ENCODE measurements at regions not wholly inside any gene's neighbourhood (a gene's known extent, or its start where the extent isn't known, plus 50 kb on each side); places are given as distances from the start of the nearest gene placed in this dataset.

DNA sequence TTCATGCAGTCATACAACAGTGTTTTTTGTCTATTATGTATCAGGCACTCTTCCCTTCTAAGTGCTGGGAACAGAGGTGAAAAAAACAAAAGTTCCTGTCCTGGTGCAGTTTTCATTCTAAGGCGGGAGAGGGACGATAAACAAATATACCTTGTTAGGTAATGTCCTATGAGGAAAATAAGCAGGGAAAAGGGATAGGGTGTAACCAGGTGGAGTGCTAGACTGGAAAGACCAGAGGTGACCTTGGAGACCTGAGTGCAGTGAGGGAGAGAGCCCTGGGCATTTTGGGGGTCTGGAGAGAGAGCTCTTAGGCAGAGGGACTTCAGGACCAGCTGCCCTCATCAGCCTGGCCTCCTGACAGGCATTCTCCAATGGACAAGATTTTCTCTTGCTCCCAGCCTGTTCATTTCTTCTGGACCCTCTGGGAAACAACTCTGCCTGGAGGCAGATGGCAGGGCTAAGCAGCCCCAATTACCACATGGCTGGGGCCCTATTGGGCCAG, 97.2 kb upstream of the TJP1 start:
- no peak for DNase-seq

- no peak for DNase-seq
These were observed 95.6 kb upstream of the TJP1 start for GRCh38 chr15:29917600-29918597.

GRCh38 chr15:29914511-29914926, 92.3 kb upstream of the TJP1 start:
- DNase-seq, result no peak

GRCh38 chr15:29913528-29914135, 91.4 kb upstream of the TJP1 start:
- no peak for DNase-seq

DNA sequence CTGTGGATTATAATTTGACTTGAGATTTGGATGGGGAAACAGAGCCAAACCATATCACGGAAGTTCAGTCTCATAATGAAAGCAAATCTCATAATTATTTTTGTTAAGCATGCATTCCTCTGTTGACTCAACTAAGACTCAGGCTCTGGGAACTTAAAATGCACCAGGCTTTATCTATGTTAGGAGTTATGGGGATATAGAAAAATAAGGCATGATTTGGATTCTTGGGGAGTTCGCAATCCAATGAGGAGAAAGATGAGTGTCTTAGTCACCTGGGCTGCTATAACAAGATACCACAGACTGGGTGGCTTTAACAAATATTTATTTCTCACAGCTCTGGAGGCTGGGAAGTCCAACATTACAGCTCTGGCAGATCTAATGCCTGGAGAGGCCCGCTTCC, 89.4 kb upstream of the TJP1 start:
- no peak for DNase-seq

DNA sequence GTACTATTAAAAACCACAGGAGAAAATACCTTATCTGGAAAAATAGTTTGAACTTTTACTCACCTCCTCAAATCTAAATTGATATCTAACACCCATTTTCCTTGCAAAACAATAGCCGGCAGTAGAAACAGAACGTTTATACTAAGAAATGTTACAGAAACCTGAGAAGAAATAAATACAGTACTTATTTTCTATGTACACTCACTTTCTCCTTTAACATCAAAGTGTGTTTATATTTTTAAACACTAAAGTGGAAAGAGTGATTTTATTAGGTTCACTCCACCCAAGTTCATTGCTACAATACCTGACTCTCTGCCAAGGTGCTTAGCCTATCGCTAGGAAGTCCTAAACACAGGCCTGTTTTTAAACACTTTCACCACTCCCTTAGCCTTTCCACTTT, 87.8 kb upstream of the TJP1 start:
- DNase-seq, result no peak

GRCh38 chr15:29904757-29905417, 82.6 kb upstream of the TJP1 start:
- DNase-seq, result no peak

GRCh38 chr15:29903785-29904464, 81.7 kb upstream of the TJP1 start:
- DNase-seq, result no peak

DNA sequence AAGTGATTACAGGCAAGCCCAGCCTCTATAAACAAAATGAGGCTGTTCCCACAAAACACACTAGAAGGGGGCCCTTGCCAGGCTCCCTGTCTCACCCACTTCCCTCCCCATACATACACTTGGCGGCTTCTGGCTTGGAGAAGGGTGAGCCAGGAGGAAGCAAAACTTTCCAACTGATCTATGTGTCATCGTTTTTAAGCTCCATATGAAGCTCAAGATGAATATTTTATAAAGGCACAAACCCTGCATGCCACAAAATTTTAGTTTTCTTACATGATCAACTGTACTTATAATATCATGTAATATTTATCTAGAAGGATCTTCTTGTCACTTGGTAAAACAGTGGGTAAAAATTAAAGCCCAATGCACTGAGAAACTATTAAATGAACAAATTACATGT, 80.8 kb upstream of the TJP1 start:
- no peak for DNase-seq

GRCh38 chr15:29900237-29901189, 78.2 kb upstream of the TJP1 start:
- no peak for DNase-seq

GRCh38 chr15:29896062-29896461, 73.8 kb upstream of the TJP1 start:
- DNase-seq, result no peak

GRCh38 chr15:29891096-29891457, 68.8 kb upstream of the TJP1 start:
- no peak for DNase-seq

- no peak for DNase-seq
These were observed 68.2 kb upstream of the TJP1 start for GRCh38 chr15:29890336-29891095.

DNA sequence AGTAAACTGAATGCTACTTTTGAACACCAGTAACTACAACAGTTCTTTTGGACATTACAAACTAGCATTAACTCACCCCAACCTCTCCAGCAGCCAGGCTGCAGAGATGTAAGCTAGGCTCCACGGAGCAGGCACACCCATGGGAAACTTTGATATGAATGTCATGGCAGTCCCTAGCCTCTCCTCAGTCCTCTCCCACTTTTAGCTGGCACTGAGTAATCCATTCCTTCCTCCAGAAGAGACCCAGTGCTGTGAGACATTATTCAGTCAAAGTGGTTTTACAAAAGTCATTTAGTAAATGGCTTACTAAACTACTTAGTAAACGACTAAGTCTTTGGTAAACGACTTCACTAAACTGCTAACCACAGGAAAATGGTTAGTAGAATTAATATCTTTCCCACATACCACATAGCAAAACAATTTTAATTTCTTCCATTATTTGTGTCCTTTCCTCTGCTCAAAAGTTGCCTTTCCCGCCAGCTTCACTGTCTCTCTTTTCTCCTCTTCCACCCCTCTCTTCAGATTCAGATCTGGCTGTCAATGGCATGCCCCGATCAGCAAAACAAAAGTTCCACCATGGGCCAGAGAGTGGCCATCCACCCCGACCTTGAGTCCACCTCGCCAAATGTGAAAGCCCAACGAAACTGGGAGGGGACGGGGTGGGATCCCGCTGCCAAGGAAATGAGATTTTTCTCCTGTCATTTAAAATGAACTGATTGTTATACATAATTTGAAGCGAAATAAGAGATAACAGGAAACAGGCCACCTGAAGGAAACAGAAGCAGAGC, 67.5 kb upstream of the TJP1 start:
- no peak for DNase-seq

DNA sequence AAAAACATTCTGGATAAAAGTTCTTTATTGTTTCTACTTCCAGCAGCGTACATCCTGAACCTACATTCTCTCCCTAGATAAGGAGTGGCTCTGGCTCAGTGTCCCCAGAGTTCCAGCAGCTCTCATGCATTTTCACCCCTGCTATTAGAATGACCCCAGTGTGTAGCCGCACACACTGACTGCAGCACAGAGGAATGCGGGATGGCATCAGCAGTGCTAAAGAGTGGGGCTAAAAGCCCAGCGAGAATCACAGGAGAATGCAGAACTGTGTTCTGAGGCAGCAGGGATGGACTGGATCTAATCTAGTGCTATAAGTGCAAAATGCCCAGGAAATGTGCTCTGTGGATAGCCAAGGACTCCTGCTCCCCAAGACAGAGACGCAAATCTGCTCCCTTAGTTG, 66.4 kb upstream of the TJP1 start:
- DNase-seq, result no peak

- no peak for DNase-seq
These were observed 65.5 kb upstream of the TJP1 start for GRCh38 chr15:29887721-29888120.

GRCh38 chr15:29885183-29885582, 62.9 kb upstream of the TJP1 start:
- DNase-seq, result no peak

GRCh38 chr15:29883126-29883525, 60.9 kb upstream of the TJP1 start:
- DNase-seq, result no peak

- DNase-seq, result no peak
These were observed 58.6 kb upstream of the TJP1 start for GRCh38 chr15:29880886-29881285.
